Activated B cell treated with CpG ODN at 0.5 μM for 24 hours (primary cell): ENCODE measurements at regions not wholly inside any gene's neighbourhood (a gene's known extent, or its start where the extent isn't known, plus 50 kb on each side); places are given as distances from the start of the nearest gene placed in this dataset.

Experiments used
- ATAC-seq: fragments of 200-7000 bp; cut with Tn5 transposase; one replicate; pipeline ENCODE4 v1.10.0; 2021; ENCODE audit warnings: low read depth, mild to moderate bottlenecking, moderate library complexity
- CTCF ChIA-PET: fragments of 350-600 bp; sonication (Branson Sonifier 250); formaldehyde crosslinking; loops from one replicate; lab custom pipeline; 2021; ENCODE audit warnings: antibody characterized with exemption; lab: Charles Lee
- POLR2A ChIA-PET: fragments of 350-600 bp; sonication (Branson Sonifier 250); formaldehyde crosslinking; loops from one replicate; lab custom pipeline; 2021; ENCODE audit warnings: antibody characterized with exemption; lab: Charles Lee
- DNase-seq: peaks from one replicate; pipeline ENCODE4 v3.0.0; 2022
- H3K27ac Mint-ChIP-seq: one replicate; pipeline ENCODE4 v1.8.0; 2020; ENCODE audit warnings: mixed read lengths
- H3K27me3 Mint-ChIP-seq: one replicate; pipeline ENCODE4 v1.8.0; 2021; ENCODE audit warnings: mixed read lengths
- H3K36me3 Mint-ChIP-seq: one replicate; pipeline ENCODE4 v1.8.0; 2021; ENCODE audit warnings: low read depth, mixed read lengths
- H3K4me1 Mint-ChIP-seq: one replicate; pipeline ENCODE4 v1.8.0; 2021; ENCODE audit warnings: mixed read lengths
- H3K4me3 Mint-ChIP-seq: one replicate; pipeline ENCODE4 v1.8.0; 2020; ENCODE audit warnings: mild to moderate bottlenecking, mixed read lengths
- H3K9me3 Mint-ChIP-seq: one replicate; pipeline ENCODE4 v1.8.0; 2020; ENCODE audit warnings: mixed read lengths
- intact Hi-C: fragments of 100-400 bp; cut with micrococcal nuclease; formaldehyde crosslinking; loops from one replicate; pipeline ENCODE4 v1.15.1; 2024
- TF ChIP-seq, protein P1 (sequence below): fragments of 200-600 bp; IDR thresholded peaks from one replicate; pipeline ENCODE4 v1.8.0; 2022; ENCODE audit warnings: antibody characterized with exemption, mild to moderate bottlenecking

- POLR2A ChIA-PET, result no interaction called here
- Mint-ChIP-seq H3K36me3 (no peaks in the 10 kb centered on the region), H3K4me1 (no peaks in the 10 kb centered on the region), H3K27me3 (peaks cover 3% of the 10 kb centered on the region), H3K27ac (no peak overlapping the region), H3K4me3 (no peak overlapping the region), H3K9me3 (peaks cover 4% of the 10 kb centered on the region)
- intact Hi-C loops, result no loop called here
- CTCF ChIA-PET, result no interaction called here
- no peak for DNase-seq
- no peak for ATAC-seq
- TF ChIP-seq, protein P1, sequence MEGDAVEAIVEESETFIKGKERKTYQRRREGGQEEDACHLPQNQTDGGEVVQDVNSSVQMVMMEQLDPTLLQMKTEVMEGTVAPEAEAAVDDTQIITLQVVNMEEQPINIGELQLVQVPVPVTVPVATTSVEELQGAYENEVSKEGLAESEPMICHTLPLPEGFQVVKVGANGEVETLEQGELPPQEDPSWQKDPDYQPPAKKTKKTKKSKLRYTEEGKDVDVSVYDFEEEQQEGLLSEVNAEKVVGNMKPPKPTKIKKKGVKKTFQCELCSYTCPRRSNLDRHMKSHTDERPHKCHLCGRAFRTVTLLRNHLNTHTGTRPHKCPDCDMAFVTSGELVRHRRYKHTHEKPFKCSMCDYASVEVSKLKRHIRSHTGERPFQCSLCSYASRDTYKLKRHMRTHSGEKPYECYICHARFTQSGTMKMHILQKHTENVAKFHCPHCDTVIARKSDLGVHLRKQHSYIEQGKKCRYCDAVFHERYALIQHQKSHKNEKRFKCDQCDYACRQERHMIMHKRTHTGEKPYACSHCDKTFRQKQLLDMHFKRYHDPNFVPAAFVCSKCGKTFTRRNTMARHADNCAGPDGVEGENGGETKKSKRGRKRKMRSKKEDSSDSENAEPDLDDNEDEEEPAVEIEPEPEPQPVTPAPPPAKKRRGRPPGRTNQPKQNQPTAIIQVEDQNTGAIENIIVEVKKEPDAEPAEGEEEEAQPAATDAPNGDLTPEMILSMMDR, result no peak
Measured at GRCh38 chr22:47796128-47796908, 1033.9 kb downstream of the TBC1D22A start.

DNA sequence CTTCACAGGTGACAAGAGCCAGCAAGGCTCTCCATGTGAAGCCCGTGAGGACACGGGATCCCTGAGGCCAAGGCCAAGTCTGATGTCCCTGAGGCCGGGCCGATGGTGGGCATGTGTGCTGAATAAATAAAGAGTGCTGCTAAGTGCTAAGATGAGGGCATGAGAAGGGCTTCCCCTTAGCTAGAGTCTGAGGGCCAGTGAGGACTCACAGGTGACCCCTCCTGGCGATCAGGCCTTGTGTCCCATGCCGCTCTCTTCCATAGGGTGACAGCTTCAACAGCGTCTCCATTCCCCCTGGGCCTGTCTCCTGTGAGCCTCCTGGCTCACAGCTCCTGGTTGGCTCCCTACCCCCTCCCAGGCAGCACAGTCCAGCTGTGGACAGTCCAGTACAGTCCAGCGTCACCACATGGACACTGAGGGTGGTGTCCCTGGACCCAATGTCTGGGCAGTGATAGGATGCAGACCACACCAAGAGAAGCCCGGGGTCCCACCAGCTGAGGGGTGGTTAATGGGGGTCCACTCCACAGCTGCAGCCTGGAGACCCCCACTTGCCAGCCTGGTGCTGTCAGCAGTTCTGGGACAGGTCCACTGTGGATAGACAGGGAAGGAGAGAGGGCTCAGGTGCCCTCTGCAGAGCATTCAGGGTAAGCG, 1033.2 kb downstream of the TBC1D22A start:
- H3K9me3 Mint-ChIP-seq, result peaks cover 4% of the 10 kb centered on the region
- peaks cover 3% of the 10 kb centered on the region for H3K27me3 Mint-ChIP-seq
- DNase-seq (no peak), ATAC-seq (no peak)
- ChIA-PET POLR2A (no interaction called here), CTCF (no interaction called here)
- H3K27ac Mint-ChIP-seq, result no peak overlapping the region
- H3K4me3 Mint-ChIP-seq, result no peak overlapping the region
- no peaks in the 10 kb centered on the region for H3K4me1 Mint-ChIP-seq
- no peaks in the 10 kb centered on the region for H3K36me3 Mint-ChIP-seq
- intact Hi-C loops, result no loop called here
- TF ChIP-seq, protein P1, result no peak

DNA sequence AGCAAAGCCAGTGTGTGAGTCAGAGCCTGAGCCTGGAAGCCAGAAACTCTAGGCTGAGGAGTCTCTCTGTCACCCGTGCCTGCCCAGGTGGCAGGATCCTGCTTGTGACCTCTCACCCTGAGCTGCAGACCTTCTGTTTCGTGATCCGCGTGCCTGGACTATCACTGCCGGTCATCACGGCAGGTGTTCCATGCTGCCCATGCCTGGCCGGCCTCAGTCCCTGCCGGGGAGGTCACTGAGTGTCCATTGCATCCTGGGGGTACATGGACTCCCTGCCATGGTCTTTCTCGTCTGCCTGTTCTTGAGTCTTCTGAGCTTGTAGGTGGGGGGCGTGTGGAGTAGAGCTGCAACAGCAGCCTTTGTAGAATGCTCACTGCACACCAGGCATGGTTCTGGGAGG, 1032.4 kb downstream of the TBC1D22A start:
- peaks cover 3% of the 10 kb centered on the region for H3K27me3 Mint-ChIP-seq
- TF ChIP-seq, protein P1, result no peak
- intact Hi-C loops, result no loop called here
- H3K9me3 Mint-ChIP-seq, result peaks cover 4% of the 10 kb centered on the region
- ATAC-seq, result no peak
- no peak overlapping the region for H3K27ac Mint-ChIP-seq
- no peaks in the 10 kb centered on the region for H3K4me1 Mint-ChIP-seq
- CTCF ChIA-PET, result no interaction called here
- POLR2A ChIA-PET, result no interaction called here
- no peak overlapping the region for H3K4me3 Mint-ChIP-seq
- no peak for DNase-seq
- H3K36me3 Mint-ChIP-seq, result no peaks in the 10 kb centered on the region

GRCh38 chr22:47793304-47794101, 1031.1 kb downstream of the TBC1D22A start:
- intact Hi-C loops, result no loop called here
- DNase-seq (no peak), ATAC-seq (no peak)
- peaks cover 7% of the 10 kb centered on the region for H3K27me3 Mint-ChIP-seq
- no peaks in the 10 kb centered on the region for H3K9me3 Mint-ChIP-seq
- ChIA-PET POLR2A (no interaction called here), CTCF (no interaction called here)
- no peak overlapping the region for H3K4me3 Mint-ChIP-seq
- H3K4me1 Mint-ChIP-seq, result no peaks in the 10 kb centered on the region
- TF ChIP-seq, protein P1, result no peak
- no peak overlapping the region for H3K27ac Mint-ChIP-seq
- no peaks in the 10 kb centered on the region for H3K36me3 Mint-ChIP-seq

- H3K36me3 Mint-ChIP-seq, result no peaks in the 10 kb centered on the region
Measured at GRCh38 chr22:47789171-47789570, 1026.7 kb downstream of the TBC1D22A start.

More at GRCh38 chr22:47789171-47789570, 1026.7 kb downstream of the TBC1D22A start:
- intact Hi-C loops, result no loop called here
- DNase-seq, result no peak
- peaks cover 8% of the 10 kb centered on the region for H3K9me3 Mint-ChIP-seq
- ChIA-PET POLR2A (no interaction called here), CTCF (no interaction called here)
- TF ChIP-seq, protein P1, result no peak
- H3K4me3 Mint-ChIP-seq, result no peak overlapping the region
- ATAC-seq, result no peak
- peaks cover 23% of the 10 kb centered on the region for H3K27me3 Mint-ChIP-seq
- H3K4me1 Mint-ChIP-seq, result no peaks in the 10 kb centered on the region
- no peak overlapping the region for H3K27ac Mint-ChIP-seq
